Heart right ventricle (tissue), 16 donors: ENCODE measurements at regions not wholly inside any gene's neighbourhood (a gene's known extent, or its start where the extent isn't known, plus 50 kb on each side); places are given as distances from the start of the nearest gene placed in this dataset.

Experiments
- ATAC-seq, 8 donors: fragments of 200-7000 bp; cut with Tn5 transposase; one replicate each; pipeline ENCODE4 v1.9.1; 2020; ENCODE audit warnings: mild to moderate bottlenecking in 8 of 8, moderate library complexity in 8 of 8, moderate number of reproducible peaks in 1 of 8
- DNase-seq, 2 donors: peaks; one replicate each; pipeline ENCODE4 v3.0.0-alpha.2; 2020
- H3K27ac ChIP-seq, 10 donors: fragments of 200-600 bp; sonication (generic) in 2 of 10; one replicate each; pipeline versions ENCODE4 v1.5.0 to v1.8.0; 2020 to 2022; ENCODE audit warnings: mild to moderate bottlenecking in 3 of 10
- H3K27me3 ChIP-seq, 7 donors: fragments of 200-600 bp; one replicate each; pipeline ENCODE4 v1.8.0; 2021 to 2022; ENCODE audit warnings: mild to moderate bottlenecking in 2 of 7
- H3K36me3 ChIP-seq, 9 donors: fragments of 200-600 bp; sonication (generic) in 1 of 9; one replicate each; pipeline versions ENCODE4 v1.5.0 to v1.8.0; 2020 to 2022; ENCODE audit warnings: mild to moderate bottlenecking in 2 of 9
- H3K4me1 ChIP-seq, 9 donors: fragments of 200-600 bp; sonication (generic) in 1 of 9; one replicate each; pipeline versions ENCODE4 v1.5.0 to v1.8.0; 2020 to 2022; ENCODE audit warnings: mild to moderate bottlenecking in 4 of 9
- H3K4me3 ChIP-seq, 10 donors: fragments of 200-600 bp; sonication (generic) in 2 of 10; one replicate each; pipeline versions ENCODE4 v1.5.0 to v1.8.0; 2020 to 2022; ENCODE audit warnings: mild to moderate bottlenecking in 7 of 10, moderate library complexity in 2 of 10
- H3K9me3 ChIP-seq, 11 donors: fragments of 200-600 bp in 10 of 11; sonication (generic) in 2 of 11; one replicate each; pipeline versions ENCODE4 v1.5.0 to v1.8.0; 2013 to 2022; ENCODE audit warnings: mild to moderate bottlenecking in 2 of 11, control low read depth in 1 of 11, moderate library complexity in 1 of 11
- CTCF ChIP-seq, 9 donors: fragments of 200-600 bp; sonication (generic) in 2 of 9; IDR thresholded peaks; one replicate each; pipeline versions ENCODE4 v1.5.0 to v1.8.0; 2021 to 2022; ENCODE audit warnings: antibody characterized with exemption in 9 of 9, mild to moderate bottlenecking in 5 of 9, moderate library complexity in 1 of 9
- WGBS, 2 donors: extraction: QIAGEN DNeasy Blood & Tissue Kit; methylation state at CpG; one replicate each; pipeline ENCODE4 v1.1.7; 2013; ENCODE audit warnings: inconsistent platforms in 1 of 2; 5-methylcytosine and 5-hydroxymethylcytosine counted together
- intact Hi-C, 10 donors: fragments of 100-400 bp; cut with DNase I; formaldehyde crosslinking; loops; one replicate each; pipeline versions ENCODE4 v1.11.1 to v1.14.2; 2022
- donor health status: Arrhythmogenic right ventricular cardiomyopathy.
- donor health status: ischemic (EF 13 %, LVEDD 7.1; RV severe dilation, severe dysfunction).
- donor health status: healthy with polysubstance abuse.
- donor health status: DM: no; HTN: yes; CAD: no.
- donor health status: DM: no; HTN: no; CAD: no.
- donor health status: ischemic (EF 25% LVEDD 6.9; RV normal size, moderate dysfunction).
- donor health status: ischemic (EF 25% LVEDD 5.7; RV mildly dilated, moderate dysfunction).
- donor health status: healthy.
- donor health status: DM: yes; HTN: yes; CAD: no.
- donor health status: Ischemic cardiomyopathy.
- donor health status: ischemic (EF 35%, LVEDD 5.7; RV mildly dilated, moderate dysfunction).
- donor health status: nonischemic (EF 11% LVEDD 7.7; RV severe dilation, severe dysfunction).
- donor health status: DM: yes; HTN: yes; CAD: no.
- donor health status: PGD.
- donor health status: ischemic (EF 29% LVEDD 5.4; RV normal size, mild dysfunction).
- donor health status: nonischemic (EF 23%, LVEDD 6.1; RV moderate dilation, normal function).

- intact Hi-C loops: no loop called here
- 63 to 74% methylated on average over 12 of the region's 12 CpGs for WGBS, 2 donors
- Histone ChIP-seq H3K36me3 (no peaks in the 10 kb centered on the region), H3K9me3 (peaks cover 0 to 5% (median 0%) of the 10 kb centered on the region in 11 donors), H3K4me1 (peaks cover 0 to 18% (median 0%) of the 10 kb centered on the region in 9 donors), H3K27me3 (peaks cover 0 to 56% (median 36%) of the 10 kb centered on the region in 7 donors), H3K4me3 (no peak overlapping the region), H3K27ac (no peak overlapping the region)
- DNase-seq (no peak), ATAC-seq (no peak)
- no peak for TF ChIP-seq CTCF (IDR thresholded peaks at IDR 0.05)
Observed at GRCh38 chr16:86730597-86730996, 152.2 kb downstream of the FOXL1 start.

GRCh38 chr16:86732621-86733295, 154.4 kb downstream of the FOXL1 start:
- Histone ChIP-seq H3K9me3 (peaks cover 0 to 5% (median 0%) of the 10 kb centered on the region in 11 donors), H3K4me3 (no peak overlapping the region), H3K36me3 (no peaks in the 10 kb centered on the region), H3K4me1 (peaks cover 0 to 10% (median 0%) of the 10 kb centered on the region in 9 donors), H3K27me3 (peaks cover 0 to 59% (median 36%) of the 10 kb centered on the region in 7 donors), H3K27ac (no peak overlapping the region)
- DNase-seq (no peak), ATAC-seq (no peak)
- 26 to 43% methylated on average over 28 of the region's 28 CpGs for WGBS, 2 donors
- TF ChIP-seq CTCF (IDR thresholded peaks at IDR 0.05): no peak
- intact Hi-C loops: no loop called here

GRCh38 chr16:86733546-86734254, 155.4 kb downstream of the FOXL1 start:
- Histone ChIP-seq H3K27ac (no peak overlapping the region), H3K27me3 (peaks cover 0 to 59% (median 36%) of the 10 kb centered on the region in 7 donors), H3K9me3 (peaks cover 0 to 5% (median 0%) of the 10 kb centered on the region in 11 donors), H3K4me3 (no peak overlapping the region), H3K4me1 (peaks cover 0 to 10% (median 0%) of the 10 kb centered on the region in 9 donors), H3K36me3 (no peaks in the 10 kb centered on the region)
- no peak for TF ChIP-seq CTCF (IDR thresholded peaks at IDR 0.05)
- no peak for DNase-seq
- WGBS, 2 donors: 54% methylated on average over 27 of the region's 27 CpGs
- peak in 1 of 8 donors; percentile 14 for ATAC-seq
- intact Hi-C loops: no loop called here

GRCh38 chr16:86734543-86735460, 156.5 kb downstream of the FOXL1 start:
- WGBS, 2 donors: 57 to 64% methylated on average over 24 of the region's 24 CpGs
- TF ChIP-seq CTCF (IDR thresholded peaks at IDR 0.05): no peak

More at GRCh38 chr16:86734543-86735460, 156.5 kb downstream of the FOXL1 start:
- Histone ChIP-seq H3K36me3 (no peaks in the 10 kb centered on the region), H3K9me3 (no peaks in the 10 kb centered on the region), H3K27me3 (peaks cover 0 to 52% (median 36%) of the 10 kb centered on the region in 7 donors), H3K4me1 (peaks cover 0 to 10% (median 0%) of the 10 kb centered on the region in 9 donors), H3K4me3 (no peak overlapping the region), H3K27ac (no peak overlapping the region)
- DNase-seq (no peak), ATAC-seq (no peak)
- intact Hi-C loops: no loop called here
